HK-2 (cell line): ENCODE measurements at regions not wholly inside any gene's neighbourhood (a gene's known extent, or its start where the extent isn't known, plus 50 kb on each side); places are given as distances from the start of the nearest gene placed in this dataset.
"Not testable (repeated sequence)": the region's sequence is repeated elsewhere in the genome, so short reads cannot be mapped to it uniquely, and the experiment has no call there.

Source experiments
- DNase-seq: peaks from one replicate; pipeline ENCODE4 v3.0.0-alpha.2; 2018; ENCODE audit not compliant: unreplicated experiment

- DNase-seq, result peak; percentile 6
These were observed 1223.2 kb downstream of the OTOL1 start for GRCh38 chr3:162719684-162720341.

- DNase-seq, result no peak
These were observed 1225.1 kb downstream of the OTOL1 start for GRCh38 chr3:162721736-162722135.

GRCh38 chr3:162722337-162722736, 1225.7 kb downstream of the OTOL1 start:
- DNase-seq, result no peak

GRCh38 chr3:162722796-162723195, 1226.2 kb downstream of the OTOL1 start:
- DNase-seq, result not testable (repeated sequence)

GRCh38 chr3:162729686-162730085, 1233.1 kb downstream of the OTOL1 start:
- no peak for DNase-seq

GRCh38 chr3:162731961-162732360, 1235.4 kb downstream of the OTOL1 start:
- DNase-seq, result not testable (repeated sequence)

- DNase-seq, result no peak
These were observed 1242.2 kb downstream of the OTOL1 start for GRCh38 chr3:162738784-162739183.

GRCh38 chr3:162740941-162741596, 1244.5 kb downstream of the OTOL1 start:
- DNase-seq, result no peak

GRCh38 chr3:162742159-162742717, 1245.6 kb downstream of the OTOL1 start:
- DNase-seq, result no peak

GRCh38 chr3:162743091-162743490, 1246.5 kb downstream of the OTOL1 start:
- no peak for DNase-seq

- no peak for DNase-seq
These were observed 1264.2 kb downstream of the OTOL1 start for GRCh38 chr3:162760789-162761188.

- DNase-seq, result no peak
These were observed 1267.6 kb downstream of the OTOL1 start for GRCh38 chr3:162764051-162764807.

GRCh38 chr3:162764808-162765071, 1268.1 kb downstream of the OTOL1 start:
- no peak for DNase-seq

- no peak for DNase-seq
These were observed 1268.9 kb downstream of the OTOL1 start for GRCh38 chr3:162765524-162765923.

GRCh38 chr3:162769564-162769963, 1273.0 kb downstream of the OTOL1 start:
- no peak for DNase-seq

GRCh38 chr3:162770551-162770950, 1273.9 kb downstream of the OTOL1 start:
- DNase-seq, result no peak

GRCh38 chr3:162774613-162775100, 1278.0 kb downstream of the OTOL1 start:
- no peak for DNase-seq

- no peak for DNase-seq
These were observed 1279.5 kb downstream of the OTOL1 start for GRCh38 chr3:162776148-162776547.

GRCh38 chr3:162777118-162777517, 1280.5 kb downstream of the OTOL1 start:
- DNase-seq, result no peak

GRCh38 chr3:162780313-162780712, 1283.7 kb downstream of the OTOL1 start:
- DNase-seq, result no peak

GRCh38 chr3:162799910-162800309, 1303.3 kb downstream of the OTOL1 start:
- DNase-seq, result no peak

GRCh38 chr3:162802228-162802965, 1305.8 kb downstream of the OTOL1 start:
- DNase-seq, result no peak
